WI38 (cell line): ENCODE measurements at regions not wholly inside any gene's neighbourhood (a gene's known extent, or its start where the extent isn't known, plus 50 kb on each side); places are given as distances from the start of the nearest gene placed in this dataset.

Source experiments
- H3K4me3 ChIP-seq: 2 replicates; pipeline ENCODE4 v1.5.1; 2011; ENCODE audit warnings: low read depth, mild to moderate bottlenecking, control low read depth, low read length
- CTCF ChIP-seq: IDR thresholded peaks from 2 replicates; pipeline ENCODE4 v1.5.1; 2012; ENCODE audit warnings: low read depth, mild to moderate bottlenecking, control low read depth, low read length

GRCh38 chr12:38123566-38124246 lies 192.9 kb upstream of the ALG10B start:
- no peak for TF ChIP-seq CTCF

GRCh38 chr12:38124247-38125012 lies 192.1 kb upstream of the ALG10B start:
- TF ChIP-seq CTCF: no peak
- no peak overlapping the region for H3K4me3 ChIP-seq

More at GRCh38 chr12:38123566-38124246, 192.9 kb upstream of the ALG10B start:
- no peak overlapping the region for H3K4me3 ChIP-seq

GRCh38 chr12:38132139-38132538 lies 184.4 kb upstream of the ALG10B start:
- no peak for TF ChIP-seq CTCF
- no peak overlapping the region for H3K4me3 ChIP-seq

- TF ChIP-seq CTCF: no peak
These were observed 179.3 kb upstream of the ALG10B start for GRCh38 chr12:38137287-38137686.

DNA sequence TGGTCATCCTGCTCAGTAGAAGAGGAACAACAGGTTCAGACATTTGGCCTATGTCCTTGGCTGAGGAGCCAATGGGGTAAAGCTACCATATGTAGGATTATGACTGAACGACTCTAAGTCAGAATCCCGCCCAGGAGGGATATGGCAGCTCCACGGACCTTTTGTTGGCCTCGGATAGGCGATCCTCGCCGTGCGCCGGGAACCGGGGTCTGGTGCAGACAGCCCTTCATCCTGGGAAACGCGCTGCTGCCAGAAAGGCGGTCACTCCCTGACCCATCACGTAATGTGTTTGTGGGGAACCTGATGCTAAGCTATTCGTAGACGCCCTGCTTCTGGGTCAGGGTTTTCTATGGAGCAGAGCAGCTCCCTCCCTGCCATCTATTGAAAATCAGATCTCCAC lies 178.9 kb upstream of the ALG10B start:
- no peak for TF ChIP-seq CTCF
- H3K4me3 ChIP-seq: no peak overlapping the region

More at GRCh38 chr12:38137287-38137686, 179.3 kb upstream of the ALG10B start:
- H3K4me3 ChIP-seq: no peak overlapping the region

DNA sequence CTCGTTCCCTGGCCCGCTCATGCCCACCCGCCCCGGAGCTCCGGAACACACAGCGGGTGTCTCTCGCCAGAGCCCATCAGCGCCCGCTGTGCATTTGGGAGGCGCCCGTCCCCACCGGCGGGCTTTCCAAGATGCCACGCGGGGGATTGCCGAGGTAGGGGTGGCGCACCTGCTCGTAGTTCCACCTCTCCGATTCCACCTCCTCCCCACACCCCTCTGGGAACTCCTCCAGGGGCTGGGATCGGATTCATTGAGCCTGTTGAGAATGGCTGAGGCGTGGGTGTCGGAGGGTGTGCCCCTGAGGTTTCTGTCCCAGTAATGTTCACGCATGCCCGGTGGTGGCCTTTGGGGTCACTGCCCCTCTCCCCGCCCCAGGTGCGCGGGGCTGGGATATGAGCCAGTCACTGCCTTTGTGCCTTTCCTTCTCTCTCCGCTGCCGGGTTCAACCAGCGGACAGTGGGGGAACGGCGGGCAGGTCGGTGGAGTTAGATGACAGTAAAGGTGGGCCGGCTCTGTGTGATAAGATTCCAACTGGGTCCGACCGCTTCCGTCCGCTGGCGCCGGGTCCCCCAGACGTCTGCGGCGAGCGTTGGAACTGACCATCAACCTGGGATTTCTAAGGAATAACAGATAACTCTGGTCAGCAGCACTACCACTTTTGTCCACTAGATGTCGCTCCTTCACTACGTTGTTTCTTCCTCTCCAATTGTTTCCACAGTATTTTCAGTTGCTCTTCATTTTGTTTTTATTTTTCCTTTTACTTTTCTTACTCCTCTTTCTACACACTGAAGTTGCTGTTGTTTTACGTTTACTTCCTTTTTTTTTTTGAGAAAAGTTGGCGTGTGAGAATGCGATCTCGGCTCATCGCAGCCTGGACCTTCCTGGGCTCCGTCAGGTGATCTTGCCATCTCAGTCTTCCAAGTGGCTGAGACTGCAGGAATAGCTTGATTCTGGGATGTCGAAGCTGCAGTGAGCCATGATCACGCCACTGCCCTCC lies 178.1 kb upstream of the ALG10B start:
- peak; percentile 79 for TF ChIP-seq CTCF
- peak overlapping the region; percentile 20 for H3K4me3 ChIP-seq
